Activated naive CD4-positive, alpha-beta T cell treated with anti-CD3 and anti-CD28 coated beads, Interleukin-2, amount 50 U/mL, for 16 hours (primary cell): ENCODE measurements at regions not wholly inside any gene's neighbourhood (a gene's known extent, or its start where the extent isn't known, plus 50 kb on each side); places are given as distances from the start of the nearest gene placed in this dataset.

Experiments used
- DNase-seq: peaks from one replicate; pipeline ENCODE4 v3.0.0-alpha.2; 2020

GRCh38 chr20:57038608-57039440 lies 227.6 kb downstream of the BMP7 start:
- DNase-seq = no peak

- no peak for DNase-seq
These were observed 226.0 kb downstream of the BMP7 start for GRCh38 chr20:57040466-57040865.

- no peak for DNase-seq
These were observed 225.5 kb downstream of the BMP7 start for GRCh38 chr20:57040924-57041323.

GRCh38 chr20:57043091-57043490 lies 223.3 kb downstream of the BMP7 start:
- DNase-seq = no peak

DNA sequence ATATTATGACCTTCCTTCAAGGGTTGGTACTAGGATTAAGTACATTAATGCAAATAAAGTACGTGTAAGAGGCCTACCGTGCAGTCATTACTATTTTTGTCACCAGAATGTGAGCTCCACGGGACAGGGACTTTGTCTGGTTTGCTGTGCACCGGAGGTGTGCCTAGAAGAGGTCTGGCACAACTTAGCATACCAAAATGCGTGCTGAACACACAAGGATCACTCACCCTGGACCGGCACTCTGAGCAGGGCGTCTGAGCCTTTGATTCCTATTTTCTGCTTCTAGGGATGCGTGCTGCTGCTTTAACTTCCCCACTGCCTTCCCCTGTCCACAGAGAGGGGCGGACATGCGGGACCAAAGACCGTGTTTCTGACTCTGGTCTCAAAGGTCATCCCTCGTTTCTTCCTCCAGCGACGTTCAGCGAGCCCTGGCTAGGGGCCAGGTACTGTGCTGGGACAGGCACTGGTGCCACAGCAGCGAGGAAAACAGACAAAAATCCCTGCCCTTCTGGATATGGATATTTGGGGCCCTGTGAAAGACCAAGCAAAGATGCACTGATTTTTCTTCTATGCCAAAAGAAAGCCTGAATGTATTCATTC lies 222.7 kb downstream of the BMP7 start:
- no peak for DNase-seq

- DNase-seq = no peak
These were observed 219.0 kb downstream of the BMP7 start for GRCh38 chr20:57047281-57048026.

- DNase-seq = no peak
These were observed 218.2 kb downstream of the BMP7 start for GRCh38 chr20:57048027-57048869.

- no peak for DNase-seq
These were observed 217.1 kb downstream of the BMP7 start for GRCh38 chr20:57049296-57049695.

DNA sequence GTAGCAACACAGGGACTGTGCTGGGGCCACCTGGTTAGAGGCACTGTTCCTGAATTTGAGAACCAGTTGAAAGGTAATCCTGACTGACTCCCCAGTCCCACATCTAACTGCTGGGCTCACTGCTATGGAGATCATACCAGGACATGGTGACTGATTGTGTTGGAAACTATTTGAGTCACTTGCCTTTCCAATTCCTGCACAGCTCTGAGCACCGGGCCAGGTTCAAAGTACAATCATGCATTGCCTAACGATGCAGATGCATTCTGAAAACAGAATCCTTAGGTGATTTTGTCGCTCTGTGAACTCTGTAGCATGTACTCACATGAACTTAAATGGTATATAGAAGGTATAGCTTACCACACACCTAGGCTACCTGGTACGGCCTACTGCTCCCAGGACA lies 215.3 kb downstream of the BMP7 start:
- DNase-seq = no peak

DNA sequence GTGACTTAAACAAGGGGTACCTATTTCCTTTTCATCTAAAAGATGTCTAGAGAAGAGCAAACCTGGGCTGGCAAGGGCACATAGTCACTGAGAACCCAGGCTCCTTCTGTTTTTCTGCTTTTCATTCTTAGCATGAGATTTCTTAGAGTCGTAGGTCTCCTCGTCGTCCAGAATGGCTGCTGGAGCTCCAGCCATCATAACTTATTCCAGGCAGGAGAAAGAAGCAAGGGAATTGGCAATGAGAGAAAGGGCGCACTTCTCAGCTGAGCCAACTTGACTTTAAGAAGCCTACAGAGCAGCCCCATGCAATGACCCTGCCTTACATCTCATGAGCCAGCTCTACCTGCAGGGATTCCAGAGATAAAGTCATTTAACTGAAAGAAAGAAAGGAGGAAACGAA lies 213.4 kb downstream of the BMP7 start:
- no peak for DNase-seq

- DNase-seq = no peak
These were observed 212.5 kb downstream of the BMP7 start for GRCh38 chr20:57053793-57054552.

DNA sequence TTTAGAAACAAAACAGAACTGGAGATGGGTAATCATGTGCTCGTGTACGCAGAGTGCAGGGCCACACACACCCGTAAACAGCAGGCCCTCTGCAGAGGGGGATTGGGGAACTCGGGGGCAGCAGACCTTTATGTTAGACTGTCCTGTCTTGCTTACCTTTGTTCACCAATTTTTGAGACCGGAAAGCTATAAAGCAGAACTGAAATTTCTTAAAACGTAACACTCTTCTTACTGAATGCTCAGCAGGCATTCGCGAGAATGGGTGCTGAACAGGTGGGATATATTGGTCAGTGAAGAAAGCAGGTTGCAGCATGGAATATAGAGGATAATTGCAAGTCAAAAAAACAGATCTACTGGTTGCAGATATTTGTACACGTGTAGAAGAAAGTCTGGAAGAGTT lies 211.1 kb downstream of the BMP7 start:
- no peak for DNase-seq

- no peak for DNase-seq
These were observed 209.8 kb downstream of the BMP7 start for GRCh38 chr20:57056651-57057050.

DNA sequence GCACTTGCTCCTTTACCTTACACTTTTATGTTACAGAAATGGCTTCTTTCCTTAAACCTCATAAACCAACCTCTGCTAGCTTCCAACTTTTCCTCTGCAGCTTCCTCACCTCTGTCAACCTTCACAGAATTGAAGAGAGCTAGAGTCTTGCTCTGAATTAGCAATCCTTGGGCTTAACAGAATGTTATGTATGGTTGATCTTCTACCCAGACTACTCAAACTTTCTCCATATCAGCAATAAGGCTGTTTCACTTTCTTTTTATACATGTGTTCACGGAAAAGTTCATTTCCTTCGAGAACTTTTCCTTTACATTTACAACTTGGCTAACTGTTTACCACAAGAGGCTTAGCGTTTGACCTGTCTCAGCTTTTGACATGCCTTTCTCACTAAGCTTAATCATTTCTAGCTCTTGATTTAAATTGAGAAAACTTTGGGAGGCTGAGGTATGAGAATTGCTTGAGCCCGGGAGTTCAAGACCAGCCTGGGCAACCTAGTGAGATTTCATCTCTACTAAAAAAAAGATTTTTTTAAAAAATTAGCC lies 207.3 kb downstream of the BMP7 start:
- no peak for DNase-seq

DNA sequence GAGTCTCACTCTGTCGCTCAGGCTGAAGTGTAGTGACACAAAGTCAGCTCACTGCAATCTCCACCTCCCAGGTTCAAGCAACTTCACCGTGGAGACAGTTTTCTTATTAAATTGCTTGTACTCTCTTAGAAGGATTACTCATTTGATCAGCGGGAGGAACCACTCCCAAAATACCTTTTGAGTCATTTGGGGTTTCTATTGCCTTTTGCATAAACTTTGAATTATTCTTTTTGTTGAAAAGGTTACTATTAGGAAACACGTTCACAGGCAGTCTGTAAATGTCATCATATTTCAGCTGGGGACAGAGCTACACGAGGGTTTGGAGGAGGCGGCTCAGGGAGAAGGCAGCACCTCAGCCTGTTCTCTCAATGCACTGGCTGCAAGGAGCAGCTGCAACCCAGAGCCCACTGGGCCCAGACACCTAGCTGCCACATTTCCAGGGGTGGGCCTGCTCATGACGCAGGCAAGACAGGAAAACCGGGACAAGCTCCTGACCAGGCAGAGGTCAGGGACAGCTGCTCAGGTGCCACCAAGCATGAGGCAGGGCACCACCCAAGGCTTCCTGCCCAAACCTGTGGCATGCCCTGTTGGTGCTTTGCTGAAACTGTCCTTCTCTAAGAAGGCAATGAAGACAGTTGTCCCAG lies 205.9 kb downstream of the BMP7 start:
- no peak for DNase-seq

- no peak for DNase-seq
These were observed 205.2 kb downstream of the BMP7 start for GRCh38 chr20:57061051-57061900.

- DNase-seq = no peak
These were observed 204.2 kb downstream of the BMP7 start for GRCh38 chr20:57062241-57062640.

DNA sequence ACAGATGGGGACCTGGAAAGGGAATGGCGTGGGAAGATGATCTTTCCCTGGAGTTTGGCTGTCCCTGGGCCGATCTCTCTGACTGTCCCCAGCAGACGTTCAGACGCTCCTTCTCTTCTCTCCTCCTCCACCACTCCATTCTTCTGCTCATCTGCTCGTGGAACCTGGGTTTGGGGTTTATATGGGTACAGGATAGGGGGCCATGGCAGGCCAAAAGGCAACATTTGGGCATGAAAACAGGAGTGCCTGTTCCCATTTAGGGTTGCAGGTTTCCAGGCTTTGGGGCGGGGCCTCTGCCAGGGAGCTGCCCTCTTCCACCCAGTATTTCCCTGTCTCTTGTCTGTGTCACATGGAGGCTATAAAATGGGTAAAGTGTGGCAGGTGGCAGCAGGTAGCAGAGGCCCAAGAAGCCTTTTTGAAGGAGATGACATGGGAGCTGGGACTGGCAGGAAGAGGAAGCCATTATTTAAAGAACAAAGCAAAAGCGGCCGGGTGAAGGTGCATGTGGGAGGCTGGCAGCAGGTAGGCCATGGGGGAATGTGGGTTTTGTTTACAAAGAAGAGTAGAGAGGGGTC lies 203.7 kb downstream of the BMP7 start:
- DNase-seq = no peak

GRCh38 chr20:57064836-57065235 lies 201.6 kb downstream of the BMP7 start:
- DNase-seq = no peak

- no peak for DNase-seq
These were observed 200.8 kb downstream of the BMP7 start for GRCh38 chr20:57065646-57066045.
